ENCODE measurements at regions not wholly inside any gene's neighbourhood (a gene's known extent, or its start where the extent isn't known, plus 50 kb on each side); places are given as distances from the start of the nearest gene placed in this dataset.

- H3K27ac ChIP-seq (ENCODE audit: low read length), result no peak overlapping the region
- no peaks in the 10 kb centered on the region for H3K36me3 ChIP-seq (replicated peaks; ENCODE audit: insufficient read depth, low read length)
Measured at GRCh38 chr4:111174331-111174730, 551.5 kb upstream of the PITX2 start.

GRCh38 chr4:111178231-111178630, 555.4 kb upstream of the PITX2 start:
- H4K20me1 ChIP-seq (ENCODE audit: insufficient read depth, low read length), result no peaks in the 10 kb centered on the region
- H3F3A ChIP-seq (ENCODE audit: insufficient read depth, low read length), result no peaks in the 10 kb centered on the region

More at GRCh38 chr4:111174331-111174730, 551.5 kb upstream of the PITX2 start:
- H3K9me3 ChIP-seq (replicated peaks; ENCODE audit: insufficient read depth, low read length), result no peaks in the 10 kb centered on the region
- TF ChIP-seq EZH2 (optimal IDR thresholded peaks at IDR 0.05; ENCODE audit: low read depth, low read length) (no peak), EZH2phosphoT487 (IDR thresholded peaks at IDR 0.05; ENCODE audit: low read length) (no peak), CTCF (IDR thresholded peaks at IDR 0.05; ENCODE audit: low read length) (no peak)
- no peak for DNase-seq
- no peaks in the 10 kb centered on the region for H4K20me1 ChIP-seq (ENCODE audit: insufficient read depth, low read length)
- no peaks in the 10 kb centered on the region for H3K27me3 ChIP-seq (replicated peaks; ENCODE audit: insufficient read depth, low read length)
- no peak overlapping the region for H3K4me3 ChIP-seq (ENCODE audit: low read length)
- no peaks in the 10 kb centered on the region for H3F3A ChIP-seq (ENCODE audit: insufficient read depth, low read length)
- H3K79me2 ChIP-seq (ENCODE audit: low read length), result no peaks in the 10 kb centered on the region
- H3K9me2 ChIP-seq (replicated peaks; ENCODE audit: insufficient read depth, low read length), result no peaks in the 10 kb centered on the region
- no peak overlapping the region for H2AFZ ChIP-seq (ENCODE audit: low read length)
- no peak overlapping the region for H3K4me2 ChIP-seq (ENCODE audit: low read depth, low read length)
- H3K4me1 ChIP-seq (ENCODE audit: low read length), result no peaks in the 10 kb centered on the region
- H3K9ac ChIP-seq (ENCODE audit: low read length), result no peak overlapping the region

GRCh38 chr4:111187108-111187507, 564.2 kb upstream of the PITX2 start:
- Histone ChIP-seq H3K9me2 (replicated peaks; ENCODE audit: insufficient read depth, low read length) (no peaks in the 10 kb centered on the region), H2AFZ (ENCODE audit: low read length) (no peak overlapping the region), H3K4me1 (ENCODE audit: low read length) (no peaks in the 10 kb centered on the region), H3K27me3 (replicated peaks; ENCODE audit: insufficient read depth, low read length) (no peaks in the 10 kb centered on the region), H3K4me2 (ENCODE audit: low read depth, low read length) (no peak overlapping the region), H3F3A (ENCODE audit: insufficient read depth, low read length) (no peaks in the 10 kb centered on the region), H4K20me1 (ENCODE audit: insufficient read depth, low read length) (no peaks in the 10 kb centered on the region), H3K9ac (ENCODE audit: low read length) (no peak overlapping the region), H3K4me3 (ENCODE audit: low read length) (no peak overlapping the region), H3K27ac (ENCODE audit: low read length) (no peak overlapping the region), H3K36me3 (replicated peaks; ENCODE audit: insufficient read depth, low read length) (no peaks in the 10 kb centered on the region), H3K9me3 (replicated peaks; ENCODE audit: insufficient read depth, low read length) (no peaks in the 10 kb centered on the region), H3K79me2 (ENCODE audit: low read length) (no peaks in the 10 kb centered on the region)
- no peak for DNase-seq
- TF ChIP-seq CTCF (IDR thresholded peaks at IDR 0.05; ENCODE audit: low read length) (no peak), EZH2phosphoT487 (IDR thresholded peaks at IDR 0.05; ENCODE audit: low read length) (no peak), EZH2 (optimal IDR thresholded peaks at IDR 0.05; ENCODE audit: low read depth, low read length) (no peak)

More at GRCh38 chr4:111178231-111178630, 555.4 kb upstream of the PITX2 start:
- DNase-seq, result no peak
- TF ChIP-seq EZH2phosphoT487 (IDR thresholded peaks at IDR 0.05; ENCODE audit: low read length) (no peak), EZH2 (optimal IDR thresholded peaks at IDR 0.05; ENCODE audit: low read depth, low read length) (no peak), CTCF (IDR thresholded peaks at IDR 0.05; ENCODE audit: low read length) (no peak)
- no peaks in the 10 kb centered on the region for H3K27me3 ChIP-seq (replicated peaks; ENCODE audit: insufficient read depth, low read length)
- no peak overlapping the region for H3K4me3 ChIP-seq (ENCODE audit: low read length)
- H3K27ac ChIP-seq (ENCODE audit: low read length), result no peak overlapping the region
- no peak overlapping the region for H2AFZ ChIP-seq (ENCODE audit: low read length)
- no peaks in the 10 kb centered on the region for H3K9me3 ChIP-seq (replicated peaks; ENCODE audit: insufficient read depth, low read length)
- H3K9ac ChIP-seq (ENCODE audit: low read length), result no peak overlapping the region
- no peaks in the 10 kb centered on the region for H3K9me2 ChIP-seq (replicated peaks; ENCODE audit: insufficient read depth, low read length)
- H3K4me1 ChIP-seq (ENCODE audit: low read length), result no peaks in the 10 kb centered on the region
- no peaks in the 10 kb centered on the region for H3K79me2 ChIP-seq (ENCODE audit: low read length)
- no peak overlapping the region for H3K4me2 ChIP-seq (ENCODE audit: low read depth, low read length)
- H3K36me3 ChIP-seq (replicated peaks; ENCODE audit: insufficient read depth, low read length), result no peaks in the 10 kb centered on the region

Measured in MM.1S (cell line).